NCI-H2227 (cell line): ENCODE measurements at regions not wholly inside any gene's neighbourhood (a gene's known extent, or its start where the extent isn't known, plus 50 kb on each side); places are given as distances from the start of the nearest gene placed in this dataset.
"Not testable (repeated sequence)": the region's sequence is repeated elsewhere in the genome, so short reads cannot be mapped to it uniquely, and the experiment has no call there.

ENCODE experiments used
- DNase-seq: peaks from one replicate; lab custom pipeline; 2025; ENCODE audit not compliant: unreplicated experiment; lab: John Stamatoyannopoulos, UW

GRCh38 chr5:172529896-172530295 lies 75.6 kb upstream of the SH3PXD2B start:
- DNase-seq = no peak

- no peak for DNase-seq
These were observed 74.1 kb upstream of the SH3PXD2B start for GRCh38 chr5:172528440-172528839.

- DNase-seq = no peak
These were observed 73.2 kb upstream of the SH3PXD2B start for GRCh38 chr5:172527559-172527958.

GRCh38 chr5:172525996-172526360 lies 71.7 kb upstream of the SH3PXD2B start:
- no peak for DNase-seq

GRCh38 chr5:172525307-172525995 lies 71.1 kb upstream of the SH3PXD2B start:
- no peak for DNase-seq

GRCh38 chr5:172524573-172525021 lies 70.3 kb upstream of the SH3PXD2B start:
- DNase-seq = no peak

GRCh38 chr5:172523146-172523745 lies 68.9 kb upstream of the SH3PXD2B start:
- no peak for DNase-seq

- DNase-seq = no peak
These were observed 67.1 kb upstream of the SH3PXD2B start for GRCh38 chr5:172521338-172521932.

- DNase-seq = no peak
These were observed 57.6 kb upstream of the SH3PXD2B start for GRCh38 chr5:172511952-172512351.

- DNase-seq = no peak
These were observed 55.1 kb upstream of the SH3PXD2B start for GRCh38 chr5:172509405-172509781.

GRCh38 chr5:172508471-172509404 lies 54.4 kb upstream of the SH3PXD2B start:
- no peak for DNase-seq

GRCh38 chr5:172507485-172507884 lies 53.2 kb upstream of the SH3PXD2B start:
- DNase-seq = not testable (repeated sequence)

- DNase-seq = no peak
These were observed 52.6 kb upstream of the SH3PXD2B start for GRCh38 chr5:172506921-172507320.

- no peak for DNase-seq
These were observed 51.9 kb upstream of the SH3PXD2B start for GRCh38 chr5:172506251-172506650.

- no peak for DNase-seq
These were observed 51.5 kb upstream of the SH3PXD2B start for GRCh38 chr5:172505845-172506244.

- DNase-seq = no peak
These were observed 51.1 kb upstream of the SH3PXD2B start for GRCh38 chr5:172505403-172505759.

- no peak for DNase-seq
These were observed 50.5 kb upstream of the SH3PXD2B start for GRCh38 chr5:172504701-172505402.

GRCh38 chr5:172503925-172504700 lies 49.8 kb upstream of the SH3PXD2B start:
- DNase-seq = no peak
